GM21723 (cell line): ENCODE measurements at regions not wholly inside any gene's neighbourhood (a gene's known extent, or its start where the extent isn't known, plus 50 kb on each side); places are given as distances from the start of the nearest gene placed in this dataset.

Experiments used
- ATAC-seq: cut with Tn5 transposase; IDR thresholded peaks from one replicate; pipeline ENCODE4 v1.9.1; 2021; ENCODE audit warnings: mild to moderate bottlenecking, moderate library complexity; ENCODE audit not compliant: unreplicated experiment

- no peak for ATAC-seq
Measured at GRCh38 chr10:62885684-62886461, 69.7 kb upstream of the EGR2 start.

GRCh38 chr10:62880162-62880561, 64.0 kb upstream of the EGR2 start:
- ATAC-seq: no peak

DNA sequence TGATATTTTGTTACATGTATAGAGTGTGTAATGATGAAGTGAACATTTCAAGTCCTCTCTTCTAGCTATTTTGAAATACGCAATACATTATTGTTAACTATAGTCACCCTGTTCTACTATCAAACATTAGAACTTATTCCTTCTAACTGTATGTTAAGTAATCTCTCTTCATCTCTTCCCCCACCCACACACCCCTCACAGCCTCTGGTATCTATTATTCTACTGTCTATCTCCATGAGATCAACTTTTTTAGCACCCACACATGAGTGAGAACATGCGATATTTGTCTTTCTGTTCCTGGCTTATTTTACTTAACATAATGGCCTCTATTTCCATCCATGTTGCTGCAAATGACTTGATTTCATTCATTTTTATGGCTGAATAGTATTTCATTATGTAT, 57.7 kb upstream of the EGR2 start:
- no peak for ATAC-seq

DNA sequence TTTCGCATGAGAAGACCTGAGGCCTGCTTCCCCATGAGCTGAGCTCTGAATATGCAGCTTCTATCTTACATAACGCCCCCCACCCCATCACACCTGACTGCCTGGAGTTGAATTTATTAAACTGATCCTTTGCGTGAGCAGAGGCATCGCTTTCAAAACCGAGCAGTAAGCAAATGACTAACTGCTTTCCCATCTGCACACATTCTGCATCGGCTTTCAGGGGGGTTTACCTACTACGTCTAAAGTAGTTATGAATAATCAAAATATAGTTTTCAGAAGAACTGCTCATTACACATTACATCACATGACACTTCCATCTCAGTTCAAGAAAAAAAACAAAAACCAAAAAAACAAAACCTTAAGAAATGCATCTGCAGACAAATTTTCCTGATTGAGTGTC, 54.7 kb upstream of the EGR2 start:
- peak; percentile 94 for ATAC-seq

DNA sequence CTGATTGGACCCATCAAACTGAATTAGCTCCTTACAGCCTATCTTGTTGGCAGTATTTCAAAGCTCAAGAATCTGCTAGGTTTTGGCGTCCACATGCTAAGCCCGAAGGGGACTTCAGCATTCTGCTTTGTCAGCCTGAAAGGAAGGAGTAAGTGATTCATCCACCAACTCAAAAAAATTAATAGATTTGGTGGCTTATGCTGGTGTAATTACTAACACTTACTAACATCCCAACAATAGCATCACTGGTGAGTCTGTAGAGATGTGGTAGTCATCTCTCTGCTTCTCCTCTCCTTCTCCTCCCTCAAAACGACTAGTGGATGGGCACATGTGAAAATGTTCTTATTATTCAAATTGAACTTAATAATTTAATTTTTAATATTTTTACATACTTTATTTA, 53.8 kb upstream of the EGR2 start:
- ATAC-seq: no peak

GRCh38 chr10:62866941-62867340, 50.8 kb upstream of the EGR2 start:
- no peak for ATAC-seq

DNA sequence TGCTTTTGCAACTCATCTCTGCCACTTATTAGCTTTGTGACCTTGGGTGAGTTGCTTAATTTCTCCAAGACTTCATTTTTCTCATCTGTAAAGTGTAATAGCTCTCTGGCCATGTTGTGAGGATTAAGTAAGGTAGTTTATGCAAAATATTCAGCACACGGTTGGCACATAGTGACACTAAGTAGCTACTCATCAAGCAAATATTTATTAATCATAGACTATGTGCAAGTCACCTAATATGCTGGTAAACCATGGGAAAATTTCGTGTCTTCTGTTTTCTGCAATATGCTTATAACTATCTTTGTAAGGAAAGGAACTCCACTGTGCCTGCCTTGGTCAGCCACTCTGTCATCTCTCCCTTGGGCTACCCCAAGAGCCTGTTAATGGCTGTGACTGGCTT, 50.3 kb upstream of the EGR2 start:
- no peak for ATAC-seq
